ENCODE measurements at regions not wholly inside any gene's neighbourhood (a gene's known extent, or its start where the extent isn't known, plus 50 kb on each side); places are given as distances from the start of the nearest gene placed in this dataset.
A peak's percentile ranks its signal among the peaks of the same experiment; 100 is the strongest.
"Not testable (repeated sequence)": the region's sequence is repeated elsewhere in the genome, so short reads cannot be mapped to it uniquely, and the experiment has no call there.

DNA sequence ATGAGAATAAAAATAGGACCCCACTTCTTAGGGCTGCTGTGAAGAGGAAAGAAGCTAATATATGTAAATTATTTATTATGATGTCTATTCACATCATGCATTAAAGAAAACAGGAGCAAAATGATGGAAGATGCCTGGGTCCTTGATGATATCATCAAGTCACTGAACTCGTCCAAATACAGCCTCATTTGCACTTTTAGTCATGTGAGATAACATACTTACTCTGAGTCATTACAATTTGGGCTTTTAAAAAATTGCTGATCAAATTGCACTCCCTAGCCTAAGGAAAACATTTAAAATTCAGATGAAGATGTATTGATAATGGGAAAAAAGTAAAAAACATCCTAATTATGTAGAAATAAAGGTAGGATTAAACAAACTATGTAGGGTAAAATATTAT lies 302.7 kb upstream of the CCL2 start:
- DNase-seq, result no peak

DNA sequence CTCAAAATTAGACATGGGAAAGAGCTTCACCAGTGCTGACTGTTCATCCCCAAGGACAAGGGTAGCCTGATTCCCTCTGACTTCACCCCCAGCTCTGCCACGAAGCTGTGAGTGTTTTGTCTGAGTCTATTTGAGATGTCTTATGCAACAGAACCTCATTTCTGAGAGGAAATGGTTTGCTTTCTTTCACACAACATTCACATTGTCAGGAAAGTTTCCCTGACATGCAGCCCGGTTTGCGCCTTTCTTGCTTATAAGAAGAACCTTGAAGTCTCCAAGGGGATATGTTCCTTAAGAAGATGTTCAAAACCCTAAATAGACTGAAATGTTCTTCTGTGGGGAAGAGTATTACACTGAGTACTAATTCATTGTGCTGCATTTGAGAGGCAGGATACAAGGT lies 300.5 kb upstream of the CCL2 start:
- no peak for DNase-seq

DNA sequence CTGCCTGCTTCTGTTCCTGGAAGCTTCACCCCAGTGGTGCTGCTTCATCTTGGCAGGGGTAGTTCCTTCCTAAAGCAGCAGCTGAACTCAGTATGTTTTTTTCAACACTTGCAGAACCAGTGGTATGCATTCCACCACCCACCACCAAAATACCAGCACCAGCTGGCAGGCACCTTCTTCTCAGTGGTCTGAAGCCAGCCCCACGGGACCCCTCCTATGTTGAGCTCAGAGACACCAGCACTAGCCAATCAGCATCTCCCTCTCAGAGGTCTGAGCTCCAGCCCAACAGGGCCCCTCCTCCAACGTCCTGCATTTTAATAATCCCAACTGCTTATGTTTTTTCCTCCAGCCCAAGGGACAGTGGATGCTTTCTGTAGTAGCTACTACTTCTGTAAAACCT lies 299.6 kb upstream of the CCL2 start:
- no peak for DNase-seq

DNA sequence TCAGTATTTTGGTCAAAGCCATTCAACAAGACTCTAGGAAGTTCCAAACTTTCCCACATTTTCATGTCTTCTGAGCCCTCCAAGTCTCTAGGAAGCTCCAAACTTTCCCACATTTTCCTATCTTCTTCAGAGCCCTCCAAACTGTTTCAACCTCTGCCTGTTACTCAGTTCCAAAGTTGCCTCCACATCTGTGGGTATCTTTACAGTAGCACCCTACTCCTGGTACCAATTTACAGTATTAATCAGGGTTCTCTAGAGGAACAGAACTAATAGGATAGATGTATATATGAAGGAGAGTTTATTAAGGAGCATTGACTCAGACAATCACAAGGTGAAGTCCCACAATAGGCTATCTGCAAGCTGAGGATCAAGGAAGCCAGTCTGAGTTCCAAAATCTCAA lies 296.0 kb upstream of the CCL2 start:
- not testable (repeated sequence) for DNase-seq

DNA sequence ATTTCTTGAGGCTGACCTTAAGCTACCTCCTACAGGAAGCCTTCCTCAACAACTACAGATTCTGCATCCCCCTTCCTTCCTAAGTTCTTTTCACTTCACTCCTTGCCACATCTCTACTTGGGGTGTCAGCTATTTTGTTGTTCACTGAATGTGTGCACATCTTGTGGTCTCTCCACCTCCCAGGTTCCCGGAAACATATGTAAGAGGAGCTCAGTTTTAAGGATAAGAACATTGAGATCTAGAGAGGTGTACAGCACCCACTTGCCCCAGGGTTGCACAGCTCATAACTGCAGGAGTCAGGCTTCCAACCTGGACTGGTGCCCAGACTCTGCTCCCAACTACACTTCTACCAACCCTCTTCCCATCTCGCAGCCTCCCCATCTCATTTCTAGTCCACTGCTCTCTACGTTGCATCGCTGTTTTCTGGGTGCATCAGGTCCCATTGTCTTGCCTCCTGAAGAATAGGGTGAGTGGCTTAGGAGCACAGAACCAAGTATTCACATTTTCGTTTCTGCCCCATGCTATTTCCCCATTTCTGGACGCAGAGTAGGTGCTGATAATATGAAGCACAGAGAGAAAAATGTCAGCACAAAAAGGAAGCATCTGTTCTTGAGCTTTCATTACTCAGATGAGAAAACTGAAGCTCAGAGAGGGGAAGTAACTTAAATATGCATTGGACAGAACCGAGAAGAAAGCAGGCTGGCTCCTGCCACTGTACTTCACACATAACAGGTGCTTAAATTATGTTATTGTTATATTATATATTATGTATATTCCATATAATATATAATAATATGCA lies 292.0 kb upstream of the CCL2 start:
- DNase-seq, result peak; percentile 53

DNA sequence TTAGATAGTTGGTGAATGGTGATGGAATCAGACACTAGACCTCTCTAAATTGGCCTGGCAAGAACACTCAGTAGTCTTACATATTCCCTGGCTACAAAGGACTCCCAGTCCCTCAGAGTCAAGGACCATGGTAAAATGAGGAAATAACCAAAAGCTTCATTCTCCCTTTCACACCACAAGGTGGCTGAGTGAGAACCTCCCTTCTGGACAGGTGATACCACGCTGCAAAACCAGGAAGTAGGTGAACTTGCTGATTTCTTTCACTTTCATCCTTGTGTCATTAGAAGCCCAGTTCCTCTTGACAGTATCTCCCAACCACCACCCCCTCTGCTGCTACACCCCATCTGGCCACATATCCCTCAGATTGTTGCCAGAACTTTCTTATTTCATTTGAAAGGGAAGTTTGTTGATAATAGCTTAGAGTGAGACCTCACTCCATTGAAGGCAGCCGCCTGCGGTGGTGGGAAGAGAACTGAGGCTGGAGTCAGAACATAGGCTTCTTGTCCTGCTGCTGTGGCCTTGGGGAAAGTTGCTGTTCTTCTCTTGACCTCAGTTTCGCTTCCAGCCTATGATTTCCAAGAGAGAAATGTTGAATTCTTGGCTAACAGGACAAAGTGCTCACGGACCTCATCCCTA lies 290.6 kb upstream of the CCL2 start:
- peak; percentile 19 for DNase-seq

DNA sequence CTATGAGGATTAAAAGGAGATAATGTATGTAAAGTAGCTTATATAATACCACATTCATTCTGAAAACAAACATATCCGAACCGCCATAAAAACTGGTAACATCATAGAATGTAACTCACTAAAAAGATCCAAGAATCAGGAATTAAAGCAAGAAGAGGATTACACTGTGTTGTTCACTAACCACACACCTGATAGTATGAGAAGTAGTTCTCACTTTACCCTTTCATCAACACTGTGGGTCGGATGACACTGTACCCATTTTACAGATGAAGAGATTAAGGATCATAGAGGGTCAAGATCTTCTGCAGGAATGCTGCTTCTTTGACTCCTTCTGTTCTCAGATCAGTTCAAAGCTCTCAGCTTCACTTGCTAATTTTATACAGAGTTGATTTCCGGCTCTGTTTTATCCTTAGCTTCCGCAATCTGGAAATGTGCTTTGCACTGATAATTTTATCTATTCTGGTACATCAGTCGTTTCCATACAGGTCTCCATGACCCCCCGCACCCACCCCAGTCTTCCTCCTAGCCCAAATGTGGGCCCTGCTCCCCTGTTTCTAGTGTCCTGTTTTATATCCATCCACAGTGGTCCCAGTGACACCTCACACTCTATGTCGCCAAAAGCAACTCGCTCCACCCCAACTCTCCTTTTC lies 288.6 kb upstream of the CCL2 start:
- no peak for DNase-seq

DNA sequence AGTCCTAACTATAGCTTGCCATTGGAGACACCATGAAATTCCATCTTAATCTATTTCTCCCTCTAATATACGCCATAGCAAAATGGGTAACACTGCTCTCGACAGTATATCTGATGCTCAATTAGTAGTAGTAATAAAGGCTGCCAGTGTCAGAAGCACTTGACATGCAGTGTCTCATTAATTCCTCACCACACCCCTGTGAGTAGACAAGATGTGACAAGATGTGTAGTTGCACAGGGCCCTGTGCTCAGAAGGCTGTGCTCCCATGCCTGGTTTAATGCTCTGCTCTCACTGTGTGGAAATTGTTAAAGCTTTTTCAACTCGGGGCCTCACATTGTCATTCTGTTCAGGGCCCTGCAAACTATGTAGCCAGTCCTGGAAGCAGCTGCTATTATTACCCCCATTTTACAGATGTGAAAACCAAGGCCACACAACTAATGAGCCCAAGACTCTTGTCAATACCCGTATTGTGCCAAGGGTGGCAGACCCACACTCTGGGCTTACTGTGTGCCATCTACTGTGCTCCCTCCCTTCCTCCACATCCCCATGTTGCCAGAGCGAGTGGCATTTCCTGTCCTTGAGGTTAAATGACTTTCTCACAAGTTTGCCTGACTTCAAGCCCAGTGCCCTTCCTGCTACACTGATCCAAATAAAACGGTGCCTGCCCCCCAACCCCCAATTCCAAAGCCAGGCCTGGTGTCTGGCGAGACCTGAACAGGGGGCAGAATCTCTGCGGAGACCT lies 287.3 kb upstream of the CCL2 start:
- no peak for DNase-seq

DNA sequence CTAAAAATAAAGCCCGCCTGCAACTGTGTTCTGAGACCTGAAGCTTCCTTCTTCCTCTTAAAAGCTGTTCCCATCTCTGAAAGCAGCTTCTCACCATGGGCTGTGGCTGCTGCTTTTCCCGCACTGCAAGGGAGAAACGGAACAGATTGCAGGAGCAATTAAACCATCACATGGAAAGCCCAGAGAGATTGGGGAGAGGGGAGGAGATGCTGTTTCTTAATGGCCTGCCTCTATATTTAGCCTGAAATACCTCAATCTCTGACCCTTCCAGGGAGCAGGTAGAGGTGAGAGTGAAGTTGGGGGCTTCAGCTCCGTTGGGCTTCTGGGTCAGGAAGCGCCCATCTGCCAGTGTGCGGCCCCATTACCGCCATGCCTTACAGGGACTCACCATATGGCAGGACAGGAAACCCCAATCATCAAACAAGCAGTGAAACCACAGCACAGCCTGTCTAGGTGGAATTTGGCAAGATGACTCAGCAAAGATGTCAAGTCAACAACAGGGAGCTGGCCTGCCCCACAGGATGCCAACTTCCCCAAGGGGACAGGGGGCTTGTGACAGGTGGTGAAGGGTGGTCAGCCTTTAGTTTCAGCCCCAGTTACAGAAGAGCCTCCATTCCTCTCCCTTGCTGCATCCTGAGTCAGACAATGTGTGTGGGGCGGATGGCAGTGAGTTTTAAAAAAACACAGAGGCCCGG lies 286.6 kb upstream of the CCL2 start:
- DNase-seq, result peak; percentile 71

DNA sequence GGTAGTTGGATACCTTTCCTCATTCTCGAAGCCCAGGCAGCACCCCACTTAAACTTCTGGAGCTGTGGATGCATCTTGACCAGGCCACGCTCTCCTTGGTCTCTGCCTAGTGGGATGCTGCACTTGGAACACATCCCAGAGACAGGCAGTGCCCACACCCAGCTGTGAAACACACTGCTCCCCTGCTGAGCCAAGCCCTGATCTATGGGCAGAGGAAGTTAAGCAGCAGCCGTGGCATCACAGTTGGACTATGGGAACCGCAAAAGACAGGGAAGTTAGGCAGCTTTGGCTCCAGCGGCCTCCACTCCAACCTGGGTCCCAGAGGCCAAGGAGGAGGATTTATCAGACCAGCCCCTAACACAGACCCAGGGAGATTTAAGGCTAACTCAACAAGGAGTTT lies 284.8 kb upstream of the CCL2 start:
- peak; percentile 5 for DNase-seq

DNA sequence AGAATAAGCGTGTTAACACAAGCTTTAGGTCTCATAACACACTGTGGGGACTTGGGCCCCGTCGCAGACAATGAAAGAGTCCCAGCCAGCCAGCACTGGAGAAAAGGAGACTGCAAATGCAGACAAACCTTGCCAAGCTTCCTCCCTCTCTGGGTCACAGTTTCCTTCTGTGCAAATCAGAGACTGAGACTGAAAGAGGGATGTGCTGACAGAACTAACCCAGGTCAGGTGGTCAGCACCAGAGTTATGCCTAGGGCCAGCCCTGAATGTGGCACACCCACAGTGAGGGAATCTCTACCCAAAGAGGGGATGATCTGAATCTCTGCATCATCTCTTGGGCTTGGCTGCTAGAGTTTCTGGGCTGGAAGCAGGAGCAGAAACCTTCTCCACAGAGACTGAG lies 282.3 kb upstream of the CCL2 start:
- no peak for DNase-seq

DNA sequence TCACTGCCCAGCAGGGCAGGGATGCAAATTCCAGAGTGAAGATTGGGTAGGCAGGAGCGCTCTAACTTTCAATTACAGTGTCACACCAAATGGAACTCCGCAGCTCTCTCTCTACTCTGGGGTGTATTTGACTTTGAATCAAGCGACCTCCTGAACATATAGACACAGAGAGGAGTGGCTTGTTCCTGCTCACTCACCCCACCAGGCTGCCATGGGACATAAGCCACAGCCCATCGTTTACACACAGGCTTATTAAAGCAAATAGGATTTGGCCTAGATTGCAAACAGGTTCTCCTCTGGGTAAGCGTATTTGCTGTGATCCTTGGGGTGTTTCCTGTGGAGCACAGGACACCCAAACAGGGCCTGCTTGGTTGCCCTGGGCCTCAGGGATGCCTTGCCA lies 281.6 kb upstream of the CCL2 start:
- no peak for DNase-seq

DNA sequence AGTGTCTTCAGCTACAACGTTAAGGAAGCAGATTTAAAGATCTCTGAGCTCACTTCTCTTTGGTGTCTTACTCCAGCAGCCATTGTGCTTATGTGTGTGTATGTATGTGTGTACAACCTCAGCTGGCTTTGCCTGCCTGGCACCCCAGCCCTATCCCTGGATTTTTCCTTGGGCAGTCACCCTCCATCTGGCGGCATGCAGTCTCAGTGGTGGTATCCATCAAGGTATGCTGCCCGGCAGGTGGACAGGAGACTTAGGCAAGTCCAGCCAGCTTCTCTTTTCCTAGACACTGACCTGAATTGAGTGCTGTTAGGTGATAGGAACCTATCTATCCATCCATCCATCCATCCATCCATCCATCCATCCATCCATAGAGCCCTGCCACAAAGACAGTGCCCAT lies 280.8 kb upstream of the CCL2 start:
- no peak for DNase-seq

DNA sequence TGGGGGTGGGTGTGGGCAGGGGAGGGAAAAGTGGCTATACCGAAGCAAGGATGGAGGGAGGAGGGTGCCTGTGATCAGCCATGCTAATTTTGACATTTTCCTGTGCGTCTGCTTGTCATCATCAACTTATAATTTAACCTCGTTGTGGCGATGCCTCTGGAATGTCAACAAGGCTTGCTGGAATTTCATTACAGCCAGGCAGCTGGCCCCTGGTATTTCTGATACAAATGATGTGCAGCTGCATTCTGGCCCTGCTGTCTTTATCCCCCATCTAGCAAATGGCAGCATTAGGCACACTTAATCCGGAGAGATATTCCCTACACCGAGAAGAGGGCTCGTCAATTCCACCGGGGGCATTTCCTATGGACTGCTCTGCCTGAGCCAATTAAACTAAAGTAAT lies 278.3 kb upstream of the CCL2 start:
- DNase-seq, result no peak

DNA sequence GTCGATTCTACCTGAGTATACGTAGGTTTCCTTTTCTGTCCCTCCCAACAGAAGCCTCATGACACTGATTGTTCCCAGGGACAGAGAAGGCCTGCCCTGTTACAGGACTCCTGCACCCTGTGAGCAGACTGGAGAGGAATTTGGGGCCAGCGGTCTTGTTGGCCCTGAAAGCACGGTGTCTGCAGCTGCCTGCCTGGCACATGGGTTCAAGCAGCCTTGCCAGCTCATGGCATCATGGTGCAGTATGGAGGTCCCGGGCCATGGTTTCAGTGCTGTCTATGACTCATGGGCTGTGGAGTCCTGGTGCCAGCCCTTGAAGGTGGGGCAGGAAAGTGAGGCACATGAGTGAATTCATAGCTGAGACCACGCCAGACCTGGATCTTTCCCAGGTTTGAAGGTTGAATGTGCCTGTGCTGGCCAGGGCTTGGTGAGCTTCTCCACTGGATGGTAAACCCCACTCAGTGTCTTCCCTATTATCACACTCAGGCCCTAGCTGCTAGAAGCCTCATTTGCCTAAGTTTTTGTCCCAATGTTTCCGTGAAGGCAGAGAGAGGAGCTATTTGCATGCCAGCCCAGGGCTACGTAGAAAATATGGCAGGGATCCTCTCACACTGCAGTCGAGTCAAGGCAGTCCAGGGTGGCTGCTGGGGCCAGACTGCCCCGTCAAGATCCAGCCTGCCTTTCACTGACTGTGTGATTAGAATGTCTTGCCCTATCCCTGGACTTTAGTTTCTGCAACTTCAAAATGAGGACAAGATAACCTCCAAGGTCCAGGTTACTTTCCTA lies 277.2 kb upstream of the CCL2 start:
- DNase-seq, result no peak

DNA sequence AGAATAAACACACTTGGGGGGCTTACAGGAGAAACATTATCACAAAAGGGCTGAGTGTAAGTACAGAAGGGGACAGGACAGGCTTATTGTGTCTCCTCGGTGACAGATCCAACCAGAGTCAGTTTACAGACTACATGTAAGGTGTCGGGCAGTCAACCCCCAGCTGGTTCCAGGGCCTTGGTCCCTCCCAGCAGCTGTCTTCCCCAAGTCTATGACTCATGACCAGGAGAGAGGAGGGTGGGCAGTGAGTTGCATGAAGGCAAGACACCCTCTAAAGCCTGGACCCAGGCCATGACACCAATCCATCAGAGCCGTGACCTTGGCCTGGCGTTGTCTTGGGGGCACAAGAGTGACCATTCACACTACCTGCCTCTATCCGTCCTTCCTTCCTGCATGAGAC lies 276.2 kb upstream of the CCL2 start:
- DNase-seq, result no peak

DNA sequence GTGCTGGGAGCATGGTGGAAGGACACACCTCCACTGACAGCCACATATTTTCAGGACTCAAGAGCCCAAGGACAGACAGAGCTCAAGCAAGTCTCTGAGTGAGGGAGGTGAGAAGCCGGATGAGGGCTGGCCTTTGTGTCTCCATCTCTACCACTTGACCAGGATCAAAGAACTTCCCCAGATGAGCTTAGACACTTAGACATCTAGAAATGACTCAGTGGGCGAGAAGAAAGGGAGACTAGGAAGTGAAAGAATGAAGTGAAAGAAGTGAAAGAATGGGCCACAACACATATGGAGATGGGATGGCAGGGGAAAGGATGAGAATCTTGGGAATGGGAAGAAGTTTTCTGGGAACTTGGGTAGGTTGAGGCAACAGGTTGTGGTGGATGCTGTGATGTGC lies 274.9 kb upstream of the CCL2 start:
- DNase-seq, result no peak

DNA sequence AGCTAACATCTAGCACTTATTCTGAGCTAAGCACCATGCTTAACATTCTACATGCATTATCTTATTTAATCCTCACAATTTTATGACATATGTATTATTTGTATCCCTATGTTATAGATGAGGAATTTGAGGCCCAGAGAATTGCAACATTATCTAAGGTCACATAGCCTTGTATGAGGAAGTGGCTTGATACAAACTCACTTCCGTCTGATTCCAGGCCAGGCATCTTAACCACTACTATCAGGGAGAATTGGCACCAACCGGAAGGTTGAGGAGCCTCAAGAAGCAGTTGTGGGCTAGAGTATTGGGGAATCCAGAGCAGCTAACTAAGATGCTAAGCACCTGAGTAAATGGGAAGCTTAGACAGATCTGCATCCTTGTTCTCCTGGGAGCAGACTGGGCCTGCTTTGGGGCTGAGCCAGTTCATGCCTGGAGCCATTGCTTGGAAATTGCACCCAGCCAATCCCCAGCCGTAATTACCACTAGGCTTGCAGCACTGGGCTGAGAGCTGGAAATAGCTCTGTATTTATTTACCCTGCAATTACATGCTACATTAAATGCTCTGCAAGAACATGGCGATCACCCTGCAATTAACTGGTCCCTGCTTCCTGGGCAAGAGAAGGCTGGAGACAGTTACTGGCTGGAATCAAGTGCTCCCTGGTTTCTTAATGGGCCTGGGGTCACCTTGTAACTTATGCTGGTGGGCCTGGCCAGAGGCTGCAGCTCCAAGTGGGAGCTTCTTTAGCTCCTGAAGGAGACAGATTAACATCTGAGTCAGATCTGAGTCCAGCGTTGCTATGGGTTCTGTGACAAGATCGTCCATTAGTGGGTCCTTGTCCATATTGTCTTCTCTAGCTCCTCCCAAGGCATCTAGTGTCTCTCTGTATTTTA lies 273.1 kb upstream of the CCL2 start:
- no peak for DNase-seq

DNA sequence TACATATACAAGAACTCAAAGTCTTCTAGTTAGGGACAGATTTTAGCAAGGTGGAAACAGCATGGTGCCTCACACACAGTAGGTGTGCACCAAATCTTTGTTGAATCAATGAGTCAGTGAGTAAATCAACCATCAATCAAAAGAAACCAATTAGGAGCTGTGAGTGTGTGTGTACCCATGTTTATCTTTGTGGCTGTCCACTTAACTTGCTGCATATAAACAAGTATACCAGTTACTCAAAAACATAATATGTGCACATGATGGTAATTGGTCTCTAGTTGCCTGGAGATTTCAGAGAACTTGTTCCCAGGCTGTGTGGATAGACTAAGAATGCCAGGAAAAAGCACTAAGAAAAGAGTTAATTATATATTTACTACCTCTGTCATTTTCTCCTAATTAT lies 272.2 kb upstream of the CCL2 start:
- DNase-seq, result no peak

DNA sequence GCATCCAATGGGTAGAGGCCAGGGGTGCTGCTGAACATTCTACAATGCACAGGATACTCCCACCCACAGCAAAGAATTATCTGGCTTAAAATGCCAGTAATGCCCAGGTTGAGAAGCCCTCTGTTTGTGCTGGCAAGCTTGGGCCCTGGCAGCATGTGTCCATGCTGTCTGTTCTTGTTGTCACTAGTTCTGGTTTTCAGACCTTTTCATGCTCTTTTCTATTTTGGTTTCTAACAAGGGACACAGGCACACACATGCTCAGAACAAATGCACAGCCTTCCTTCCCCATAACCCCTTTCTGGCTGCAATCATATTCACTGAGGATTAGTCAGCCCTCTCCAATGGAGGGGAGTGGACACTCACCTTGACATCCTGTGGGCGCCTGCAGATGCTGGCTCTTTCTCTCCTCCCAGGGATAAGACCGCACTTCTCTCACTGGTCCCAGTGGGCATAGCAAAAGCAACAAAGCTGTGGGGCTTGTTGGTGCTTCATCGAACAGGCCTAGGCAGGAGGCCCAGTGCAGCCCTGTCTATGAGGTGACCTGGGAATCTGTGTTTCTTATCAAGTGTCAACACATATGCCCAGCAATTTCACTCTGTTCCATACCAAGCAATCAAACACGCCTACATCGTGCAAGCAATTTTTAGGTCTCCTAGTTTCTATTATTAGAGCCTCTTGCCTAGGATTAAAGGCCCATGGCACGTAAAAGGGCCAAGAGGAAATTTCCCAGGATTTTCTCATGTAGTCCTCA lies 271.1 kb upstream of the CCL2 start:
- DNase-seq, result no peak
